Epithelial cell of esophagus (primary cell): ENCODE measurements at regions not wholly inside any gene's neighbourhood (a gene's known extent, or its start where the extent isn't known, plus 50 kb on each side); places are given as distances from the start of the nearest gene placed in this dataset.

Experiments used
- DNase-seq: peaks from one replicate; pipeline ENCODE4 v3.0.0; 2010; ENCODE audit warnings: low read depth
- H3K4me3 ChIP-seq: 2 replicates; pipeline ENCODE4 v1.5.1; 2011; ENCODE audit warnings: mild to moderate bottlenecking, low read length, control low read depth
- CTCF ChIP-seq: IDR thresholded peaks from 2 replicates; pipeline ENCODE4 v1.5.1; 2011; ENCODE audit warnings: low read depth, mild to moderate bottlenecking, low read length, control low read depth, inconsistent platforms; ENCODE audit not compliant: insufficient read depth; ENCODE audit errors: missing control alignments

DNA sequence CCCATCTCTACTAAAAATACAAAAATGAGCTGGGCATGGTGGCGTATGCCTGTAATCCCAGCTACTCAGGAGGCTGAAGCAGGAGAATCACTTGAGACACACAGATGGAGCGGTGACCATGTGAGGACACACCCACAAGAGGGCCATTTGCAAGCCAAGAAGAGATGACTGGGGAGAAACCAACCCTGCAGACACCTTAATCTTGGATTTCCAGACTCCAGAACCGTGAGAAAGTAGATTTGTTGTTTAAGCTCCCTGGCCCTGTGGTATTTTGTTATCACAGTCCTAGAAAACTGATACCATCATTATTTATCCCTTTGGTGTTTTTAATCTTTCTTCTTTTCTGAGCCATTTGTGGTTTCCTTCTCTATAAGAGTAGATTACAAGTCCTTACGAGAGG lies 88.6 kb upstream of the ID2 start:
- no peak for DNase-seq
- TF ChIP-seq CTCF, result no peak
- H3K4me3 ChIP-seq, result no peak overlapping the region

DNA sequence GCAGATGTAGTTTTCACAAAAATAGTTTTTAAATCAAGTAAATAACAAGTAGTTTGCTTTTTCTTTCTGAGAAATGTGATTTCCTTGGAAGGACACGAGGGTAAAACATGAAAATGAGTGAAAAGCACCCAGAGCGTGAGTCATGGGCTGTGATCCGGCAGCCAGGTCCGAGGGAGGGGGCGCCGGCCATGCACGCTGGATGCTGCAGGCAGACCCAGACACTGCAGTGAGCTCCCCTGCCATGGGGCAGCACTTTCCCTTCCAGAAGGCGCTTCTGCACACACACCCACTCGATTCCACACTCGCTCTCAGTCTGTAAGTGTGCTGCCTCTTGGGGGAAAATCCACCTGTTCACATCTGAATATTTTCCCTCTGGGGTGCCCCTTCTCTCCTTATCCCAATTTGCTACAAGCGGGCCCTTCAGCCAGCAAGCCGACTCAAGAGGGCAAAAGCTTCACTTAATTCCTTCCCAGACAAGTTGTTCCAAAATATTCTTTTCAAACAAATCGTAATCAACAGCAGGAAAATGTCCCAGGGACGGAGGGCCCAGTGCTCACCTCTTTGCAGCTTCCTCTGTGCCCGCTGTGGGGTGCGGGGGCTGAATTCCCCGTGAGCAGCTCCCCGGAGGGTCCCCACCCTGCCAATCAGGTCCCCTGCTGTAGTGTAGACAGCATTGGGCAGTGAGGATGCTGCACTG lies 87.0 kb upstream of the ID2 start:
- no peak overlapping the region for H3K4me3 ChIP-seq
- DNase-seq, result no peak
- no peak for TF ChIP-seq CTCF

DNA sequence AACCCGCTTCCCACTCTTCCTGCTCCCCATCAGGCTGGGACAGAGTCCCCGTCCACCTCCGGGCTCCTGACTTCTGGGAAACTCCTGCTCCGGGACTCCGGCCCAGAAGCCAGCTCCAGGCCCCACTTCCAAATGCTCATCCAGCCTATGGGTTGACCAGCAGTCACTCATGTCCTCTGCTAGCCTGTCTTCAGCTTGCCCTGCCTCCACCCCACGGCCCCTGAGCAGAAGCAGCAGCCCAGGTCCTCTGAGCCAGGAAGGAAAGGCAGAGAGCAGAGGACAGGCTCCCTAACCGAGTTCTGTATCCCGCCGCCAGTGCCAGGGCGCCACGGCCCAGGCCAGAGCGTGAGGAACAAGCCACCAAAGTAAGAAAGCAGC lies 86.4 kb upstream of the ID2 start:
- no peak for TF ChIP-seq CTCF
- no peak for DNase-seq
- H3K4me3 ChIP-seq, result no peak overlapping the region

DNA sequence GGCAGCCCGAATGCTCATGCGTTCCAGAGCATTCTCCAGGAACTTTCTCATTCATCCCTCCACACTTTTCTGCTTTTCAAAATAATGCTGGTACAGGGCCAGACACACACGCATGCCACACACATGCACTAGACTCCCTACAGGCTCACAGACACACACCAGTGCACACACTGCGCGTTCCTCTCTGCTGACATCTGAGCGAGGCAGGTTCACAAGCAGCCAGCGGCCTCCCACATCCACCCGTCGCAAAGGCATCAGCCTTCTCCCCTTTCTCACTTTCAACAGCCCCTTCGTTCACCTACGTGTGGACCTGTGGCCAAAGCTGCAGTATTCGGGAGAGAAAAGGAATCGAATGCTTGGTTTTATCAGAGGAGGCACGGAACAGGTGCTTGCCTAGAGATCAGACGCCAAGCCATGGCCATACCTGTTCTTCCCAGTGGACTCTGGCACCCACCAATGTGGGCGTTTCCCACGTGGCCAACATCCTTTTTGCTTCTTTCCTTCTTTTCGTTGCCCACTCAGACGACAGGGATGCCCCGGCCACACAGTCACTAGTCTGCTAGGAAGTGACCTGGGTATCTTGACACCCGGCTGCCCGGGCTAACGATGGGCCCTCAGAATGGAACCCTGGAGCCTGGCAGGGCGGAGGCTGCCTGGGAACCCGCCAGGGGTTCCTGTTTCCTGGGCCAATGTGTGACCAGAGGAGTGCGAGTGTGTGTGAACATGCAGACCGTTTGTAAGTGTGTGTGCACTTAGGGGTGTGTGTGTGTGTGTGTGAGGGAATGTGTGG lies 85.8 kb upstream of the ID2 start:
- no peak for DNase-seq

DNA sequence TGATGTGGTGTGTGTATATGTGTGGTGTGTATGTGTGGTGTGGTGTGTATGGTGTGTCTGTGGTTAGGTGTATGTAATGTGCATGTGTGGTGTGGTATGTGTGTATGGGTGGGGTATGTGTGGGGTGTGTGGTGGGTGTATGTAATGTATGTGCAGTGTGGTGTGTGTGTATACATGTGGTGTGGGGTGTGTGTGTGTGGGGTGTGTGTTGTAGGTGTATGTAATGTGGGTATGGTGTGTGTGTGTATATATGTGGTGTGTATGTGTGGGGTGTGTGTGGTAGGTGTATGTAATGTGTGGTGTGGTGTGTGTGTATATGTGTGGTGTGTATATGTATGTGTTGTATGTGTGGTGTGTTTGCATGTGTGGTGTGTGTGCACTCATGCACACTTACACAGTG lies 84.8 kb upstream of the ID2 start:
- no peak for TF ChIP-seq CTCF
- no peak for DNase-seq
- H3K4me3 ChIP-seq, result no peak overlapping the region

More for the DNA sequence above, 85.8 kb upstream of the ID2 start:
- no peak for TF ChIP-seq CTCF
- no peak overlapping the region for H3K4me3 ChIP-seq

- no peak for TF ChIP-seq CTCF
- H3K4me3 ChIP-seq, result no peak overlapping the region
- no peak for DNase-seq
Observed at GRCh38 chr2:8597559-8598225, 84.2 kb upstream of the ID2 start.
